ENCODE measurements at regions not wholly inside any gene's neighbourhood (a gene's known extent, or its start where the extent isn't known, plus 50 kb on each side); places are given as distances from the start of the nearest gene placed in this dataset.

DNA sequence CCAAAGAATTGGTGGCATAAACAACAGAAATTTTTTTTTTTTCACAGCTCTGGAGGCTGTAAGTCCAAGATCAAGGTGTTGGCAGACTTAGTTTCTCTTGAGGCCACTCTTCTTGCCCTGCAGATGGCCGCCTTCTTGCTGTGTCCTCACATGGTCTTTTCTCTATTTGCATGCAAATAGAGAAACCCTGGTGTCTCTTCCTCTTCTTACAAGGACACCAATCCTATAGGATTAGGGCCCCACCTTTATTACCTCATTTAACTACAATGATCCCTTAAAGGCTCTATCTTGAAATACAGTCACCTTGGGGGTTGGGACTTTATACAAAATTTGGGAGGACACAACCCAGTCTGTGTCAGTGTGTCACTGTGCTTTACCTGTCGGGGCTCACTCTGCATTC is 175.4 kb upstream of the PGRMC2 start:
- no peak for ATAC-seq
- no peaks in the 10 kb centered on the region for H4K20me1 ChIP-seq (ENCODE audit: insufficient read depth, low read length)
- BruUV-seq (replicated peaks) = no TSS peak
- 14% methylated on average over 2 of the region's 2 CpGs for WGBS (ENCODE audit: low lambda C conversion rate)
- H3K9me3 ChIP-seq (ENCODE audit: low read length) = no peaks in the 10 kb centered on the region
- H3K36me3 ChIP-seq (replicated peaks in 1 of 2; ENCODE audit: control insufficient read depth in 1 of 2, insufficient read depth in 2 of 2, low read length in 2 of 2) = no peaks in the 10 kb centered on the region
- ChIA-PET POLR2A (no interaction called here), CTCF (ENCODE audit: low intra/inter-chr PET ratio, low total read pairs) (no interaction called here)
- no peak overlapping the region for H3K9ac ChIP-seq (ENCODE audit: insufficient read depth, low read depth, low read length)
- H3K4me2 ChIP-seq (ENCODE audit: low read depth, low read length) = no peak overlapping the region
- no peak overlapping the region for H3K27ac ChIP-seq (ENCODE audit: extremely low read length, insufficient read depth, low read length)
- in situ Hi-C loops (cut with HindIII; ENCODE audit: extremely low pct_ligation_motif_present, low pct_unique_long_range_greater_than_20kb) = no loop called here
- H3K79me2 ChIP-seq (ENCODE audit: insufficient read depth, low read length) = no peaks in the 10 kb centered on the region
- H3K4me1 ChIP-seq (ENCODE audit: insufficient read depth, low read length) = no peaks in the 10 kb centered on the region
- H3K27me3 ChIP-seq (ENCODE audit: control insufficient read depth in 1 of 2, insufficient read depth in 2 of 2, low read length in 2 of 2) = no peaks in the 10 kb centered on the region
- no peak overlapping the region for H2AFZ ChIP-seq (ENCODE audit: low read length)
- intact Hi-C loops (cut with micrococcal nuclease; ENCODE audit: unreplicated experiment) = no loop called here
- no peak overlapping the region for H3K4me3 ChIP-seq (replicated peaks in 1 of 3; ENCODE audit: insufficient read depth in 1 of 3, low read depth in 2 of 3, low read length in 3 of 3)
- DNase-seq (ENCODE audit: low spot score) = no peak
- no peak for FAIRE-seq
- TF ChIP-seq ISX (CRISPR knock-in tag; conservative IDR thresholded peaks at IDR 0.05) = no peak
- TF ChIP-seq ZNF615 (CRISPR knock-in tag; IDR thresholded peaks at IDR 0.05; ENCODE audit: borderline replicate concordance) = no peak
- no peak for TF ChIP-seq TGIF2 (CRISPR knock-in tag; IDR thresholded peaks at IDR 0.05)
- TF ChIP-seq, protein P1, sequence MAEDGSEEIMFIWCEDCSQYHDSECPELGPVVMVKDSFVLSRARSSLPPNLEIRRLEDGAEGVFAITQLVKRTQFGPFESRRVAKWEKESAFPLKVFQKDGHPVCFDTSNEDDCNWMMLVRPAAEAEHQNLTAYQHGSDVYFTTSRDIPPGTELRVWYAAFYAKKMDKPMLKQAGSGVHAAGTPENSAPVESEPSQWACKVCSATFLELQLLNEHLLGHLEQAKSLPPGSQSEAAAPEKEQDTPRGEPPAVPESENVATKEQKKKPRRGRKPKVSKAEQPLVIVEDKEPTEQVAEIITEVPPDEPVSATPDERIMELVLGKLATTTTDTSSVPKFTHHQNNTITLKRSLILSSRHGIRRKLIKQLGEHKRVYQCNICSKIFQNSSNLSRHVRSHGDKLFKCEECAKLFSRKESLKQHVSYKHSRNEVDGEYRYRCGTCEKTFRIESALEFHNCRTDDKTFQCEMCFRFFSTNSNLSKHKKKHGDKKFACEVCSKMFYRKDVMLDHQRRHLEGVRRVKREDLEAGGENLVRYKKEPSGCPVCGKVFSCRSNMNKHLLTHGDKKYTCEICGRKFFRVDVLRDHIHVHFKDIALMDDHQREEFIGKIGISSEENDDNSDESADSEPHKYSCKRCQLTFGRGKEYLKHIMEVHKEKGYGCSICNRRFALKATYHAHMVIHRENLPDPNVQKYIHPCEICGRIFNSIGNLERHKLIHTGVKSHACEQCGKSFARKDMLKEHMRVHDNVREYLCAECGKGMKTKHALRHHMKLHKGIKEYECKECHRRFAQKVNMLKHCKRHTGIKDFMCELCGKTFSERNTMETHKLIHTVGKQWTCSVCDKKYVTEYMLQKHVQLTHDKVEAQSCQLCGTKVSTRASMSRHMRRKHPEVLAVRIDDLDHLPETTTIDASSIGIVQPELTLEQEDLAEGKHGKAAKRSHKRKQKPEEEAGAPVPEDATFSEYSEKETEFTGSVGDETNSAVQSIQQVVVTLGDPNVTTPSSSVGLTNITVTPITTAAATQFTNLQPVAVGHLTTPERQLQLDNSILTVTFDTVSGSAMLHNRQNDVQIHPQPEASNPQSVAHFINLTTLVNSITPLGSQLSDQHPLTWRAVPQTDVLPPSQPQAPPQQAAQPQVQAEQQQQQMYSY (CRISPR knock-in tag; IDR thresholded peaks at IDR 0.05) = no peak
- no peak for TF ChIP-seq SNAI1 (CRISPR knock-in tag; IDR thresholded peaks at IDR 0.05; ENCODE audit: borderline replicate concordance)
- no peak for TF ChIP-seq ZNF549 (CRISPR knock-in tag; IDR thresholded peaks at IDR 0.05)
- TF ChIP-seq ZNF12 (CRISPR knock-in tag; IDR thresholded peaks at IDR 0.05) = no peak
- TF ChIP-seq ZZZ3 (CRISPR knock-in tag; IDR thresholded peaks at IDR 0.05; ENCODE audit: borderline replicate concordance) = no peak
- TF ChIP-seq ZNF33A (CRISPR knock-in tag; IDR thresholded peaks at IDR 0.05; ENCODE audit: borderline replicate concordance) = no peak
- TF ChIP-seq ASH2L (IDR thresholded peaks at IDR 0.05; ENCODE audit: insufficient read length, low read depth, low read length) = no peak
- TF ChIP-seq ZNF546 (CRISPR knock-in tag; conservative IDR thresholded peaks at IDR 0.05) = no peak
- TF ChIP-seq ZNF577 (CRISPR knock-in tag; IDR thresholded peaks at IDR 0.05; ENCODE audit: borderline replicate concordance, low read depth) = no peak
- no peak for TF ChIP-seq FOXK2 (IDR thresholded peaks at IDR 0.05)
- TF ChIP-seq SIX4 (CRISPR knock-in tag; IDR thresholded peaks at IDR 0.05) = no peak
- TF ChIP-seq XRCC5 (optimal IDR thresholded peaks at IDR 0.05; ENCODE audit: low read length) = no peak

Measured in HepG2 (cell line).